NCI-H2171 treated with DMSO at 0.1 percent for 48 hours (cell line): ENCODE measurements at regions not wholly inside any gene's neighbourhood (a gene's known extent, or its start where the extent isn't known, plus 50 kb on each side); places are given as distances from the start of the nearest gene placed in this dataset.
"Not testable (repeated sequence)": the region's sequence is repeated elsewhere in the genome, so short reads cannot be mapped to it uniquely, and the experiment has no call there.

ENCODE experiments used
- DNase-seq: peaks from one replicate; lab custom pipeline; 2025; lab: John Stamatoyannopoulos, UW

DNA sequence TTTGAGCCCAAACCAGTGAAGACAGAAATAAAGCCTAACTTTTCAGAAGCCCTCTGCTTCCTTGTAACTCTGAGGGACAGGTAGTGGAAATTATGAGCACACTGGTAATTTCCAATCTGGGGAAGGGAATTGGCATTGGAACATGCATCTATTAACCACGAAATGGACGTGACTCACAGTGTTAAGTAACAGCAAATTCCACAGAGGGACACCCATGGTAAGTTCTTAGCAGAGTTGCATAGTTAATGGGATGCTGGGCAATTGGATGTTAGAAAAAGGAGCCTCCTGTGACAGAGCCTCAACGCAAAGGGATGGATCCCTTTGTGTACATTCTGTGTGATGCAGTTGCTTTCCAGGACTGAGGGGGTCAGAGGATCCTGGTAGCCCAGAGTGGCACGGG is 168.6 kb downstream of the SEMA6D start:
- no peak for DNase-seq

DNA sequence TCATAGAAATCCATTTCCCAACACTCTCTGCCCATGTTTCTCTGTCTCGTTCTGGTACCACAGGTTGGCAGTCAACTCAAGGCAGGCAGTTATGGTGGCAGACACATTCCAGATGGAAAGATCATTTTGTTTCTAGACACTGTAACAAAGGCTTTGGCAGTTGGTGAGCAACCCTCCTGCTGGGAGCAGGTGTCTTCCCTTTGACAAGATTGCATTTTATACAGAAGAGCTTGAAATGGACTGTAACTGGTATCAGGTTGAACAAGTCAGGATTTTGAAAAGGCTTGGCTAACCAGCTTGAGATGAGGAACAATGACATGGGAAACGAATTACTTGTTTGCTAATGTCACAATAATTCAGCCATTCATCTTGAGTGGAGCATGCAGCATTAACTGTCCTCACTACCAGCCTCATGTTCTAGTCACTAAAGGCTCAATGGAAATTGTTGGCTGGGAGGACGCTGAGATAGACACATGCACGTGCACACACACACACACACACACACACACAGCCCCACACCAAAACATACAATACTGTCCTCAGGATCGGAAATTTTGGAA is 170.0 kb downstream of the SEMA6D start:
- peak; percentile 84 for DNase-seq

DNA sequence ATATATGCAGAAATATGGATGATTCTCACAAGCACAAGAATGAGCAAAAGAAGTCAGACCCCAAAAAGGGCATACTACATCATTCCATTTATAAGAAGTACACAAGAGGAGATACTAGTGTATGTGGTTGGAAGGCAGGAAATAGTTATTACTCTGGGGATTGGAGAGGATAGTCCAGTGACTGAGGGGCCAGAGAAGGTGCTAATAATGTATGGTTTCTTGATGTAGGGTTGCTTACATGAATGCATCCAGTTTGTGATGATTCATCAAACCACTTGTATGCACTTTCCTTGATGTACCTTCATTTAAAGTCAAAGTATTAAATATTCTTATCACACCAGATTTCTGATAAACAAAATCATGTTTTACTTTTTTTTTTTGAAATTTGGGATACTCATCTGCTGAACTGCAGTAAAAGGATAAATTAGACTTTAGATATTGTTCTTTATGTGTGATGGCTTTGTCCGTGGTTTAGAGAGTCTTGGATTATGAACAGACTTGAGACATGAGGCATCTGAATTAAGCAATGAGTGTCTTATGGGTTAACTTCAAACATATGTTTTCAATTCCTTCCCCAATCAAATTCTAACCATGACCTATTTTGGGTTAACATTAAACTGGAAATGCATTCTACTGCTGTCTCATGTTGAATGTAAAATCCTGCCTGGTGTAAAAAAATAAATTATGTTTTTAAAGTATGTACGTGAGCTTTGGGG is 171.2 kb downstream of the SEMA6D start:
- no peak for DNase-seq

DNA sequence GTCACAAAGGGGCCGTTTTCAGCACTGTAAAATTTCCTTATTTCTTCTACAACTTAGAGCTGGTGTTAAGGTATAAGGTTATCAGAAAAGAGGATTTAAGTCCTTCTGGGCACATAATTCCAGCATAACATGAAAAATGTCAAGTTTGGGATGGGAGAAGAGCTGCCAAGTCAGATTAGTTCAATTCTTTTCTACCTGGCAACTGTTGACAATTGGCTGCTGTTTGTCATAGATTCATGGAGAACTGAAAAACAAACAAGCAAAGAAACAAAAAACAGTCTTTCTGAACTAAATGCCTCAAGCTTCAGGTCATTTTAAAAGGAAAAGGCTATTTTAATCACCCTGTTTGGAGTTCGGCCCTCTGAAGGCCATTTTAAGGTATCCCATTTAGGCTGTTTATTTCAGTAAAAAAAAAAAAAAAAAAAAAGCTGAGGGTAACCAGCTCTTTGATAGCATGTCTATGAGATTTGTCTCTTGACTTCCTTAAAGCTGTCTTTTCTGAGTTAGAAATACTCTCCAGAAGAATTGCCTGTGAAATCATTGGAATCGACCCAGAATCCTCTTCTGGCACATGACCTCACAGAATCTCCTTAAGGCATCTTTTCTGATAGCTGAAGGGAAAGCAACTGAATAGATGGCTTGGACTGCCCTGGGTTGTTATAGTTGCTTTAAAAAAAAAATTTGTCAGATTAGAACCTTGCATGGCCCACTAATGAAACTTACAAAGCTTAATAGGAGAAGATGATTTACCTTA is 173.3 kb downstream of the SEMA6D start:
- no peak for DNase-seq

GRCh38 chr15:47897525-47897924 is 180.2 kb downstream of the SEMA6D start:
- no peak for DNase-seq

GRCh38 chr15:47900751-47901150 is 183.4 kb downstream of the SEMA6D start:
- no peak for DNase-seq

DNA sequence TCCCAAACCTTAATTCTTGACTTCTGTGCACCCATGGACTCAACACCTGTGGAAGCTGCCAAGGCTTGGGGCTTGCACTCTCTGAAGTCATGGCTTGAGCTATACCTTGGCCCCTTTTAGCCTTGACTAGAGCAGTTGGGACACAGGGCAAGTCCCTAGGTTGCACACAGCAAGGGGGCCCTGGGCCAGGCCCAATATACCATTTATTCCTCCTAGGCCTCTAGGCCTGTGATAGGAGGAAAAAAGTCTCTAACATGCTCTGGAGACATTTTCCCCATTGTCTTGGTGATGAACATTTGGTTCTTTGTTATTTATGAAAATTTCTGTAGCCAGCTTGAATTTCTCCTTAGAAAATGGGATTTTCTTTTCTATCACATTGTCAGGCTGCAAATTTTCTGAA is 186.1 kb downstream of the SEMA6D start:
- DNase-seq: no peak

GRCh38 chr15:47908486-47908885 is 191.2 kb downstream of the SEMA6D start:
- DNase-seq: no peak

DNA sequence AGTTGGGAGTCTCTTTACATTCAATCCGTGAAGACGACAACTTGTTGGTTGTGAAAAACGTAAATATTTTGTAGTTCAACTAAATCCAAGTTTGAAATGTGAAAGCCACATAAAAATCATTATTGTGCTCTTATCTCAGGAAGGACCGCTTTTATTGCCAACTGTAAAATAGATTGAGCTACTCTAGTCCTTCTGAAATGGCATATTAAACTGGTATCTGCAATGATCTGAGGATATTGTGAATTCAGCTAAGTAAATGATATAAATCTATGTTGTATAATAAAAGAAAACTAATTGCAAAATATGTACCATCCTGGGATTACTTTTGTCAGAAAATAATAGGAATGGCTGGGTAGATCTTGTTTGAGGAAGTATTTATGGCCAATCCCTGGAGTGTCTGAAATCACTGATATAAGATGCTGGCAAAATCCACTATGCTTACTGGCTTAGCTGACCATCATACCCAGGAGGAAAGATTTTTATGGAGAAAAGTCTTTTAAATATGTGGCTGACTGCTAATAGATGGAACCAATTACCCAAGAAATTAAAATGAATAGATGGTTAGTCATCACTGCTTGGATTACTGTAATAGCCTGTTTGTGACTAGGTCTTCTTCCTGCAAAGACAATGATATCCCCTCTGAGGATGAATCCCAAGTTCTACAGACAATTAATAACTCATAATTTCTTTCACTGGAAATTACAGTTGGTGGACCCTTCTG is 191.8 kb downstream of the SEMA6D start:
- DNase-seq: no peak

GRCh38 chr15:47912910-47913309 is 195.6 kb downstream of the SEMA6D start:
- not testable (repeated sequence) for DNase-seq

DNA sequence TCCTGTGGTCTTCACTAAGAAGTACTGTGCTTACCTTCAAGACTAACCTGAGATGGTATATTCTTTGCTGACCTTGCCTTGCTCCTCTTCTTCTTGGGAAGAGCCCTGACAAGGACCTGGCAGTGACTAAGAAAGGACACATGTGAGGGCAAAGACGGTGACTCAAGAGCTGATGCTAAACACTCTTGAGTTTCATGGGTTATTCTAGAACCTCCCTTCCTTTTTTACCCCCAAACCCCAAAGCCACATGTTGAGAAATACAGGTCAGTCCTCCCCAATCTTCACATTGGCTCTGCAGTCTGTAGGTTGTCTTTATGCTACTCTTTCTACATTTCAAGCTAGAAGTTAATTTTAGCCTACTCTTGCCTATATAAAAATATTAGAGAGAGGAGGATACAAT is 200.6 kb downstream of the SEMA6D start:
- DNase-seq: no peak

- DNase-seq: no peak
Measured at GRCh38 chr15:47918877-47919276, 201.6 kb downstream of the SEMA6D start.

GRCh38 chr15:47924381-47924780 is 196.4 kb upstream of the SLC24A5 start:
- no peak for DNase-seq

- no peak for DNase-seq
Measured at GRCh38 chr15:47929138-47929803, 191.5 kb upstream of the SLC24A5 start.

DNA sequence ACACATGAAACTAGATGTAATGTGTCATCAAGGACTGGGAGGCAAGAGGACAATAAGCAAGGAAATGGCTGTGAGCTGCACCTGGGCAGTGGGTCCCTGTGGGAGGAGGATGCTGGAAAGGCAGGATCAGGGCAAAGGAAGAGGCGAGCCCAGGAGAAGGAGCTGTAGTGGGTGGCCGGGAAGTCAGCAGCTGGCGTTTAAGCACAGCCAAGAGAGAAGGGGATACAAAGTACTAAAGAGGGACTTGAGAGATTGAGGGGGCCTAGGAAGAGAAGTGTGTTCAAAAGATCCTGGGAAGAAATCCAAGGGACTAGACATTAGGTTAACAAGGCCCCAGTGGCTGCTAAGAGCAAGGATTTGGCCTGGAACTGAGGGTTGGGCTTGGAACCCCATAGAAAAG is 188.5 kb upstream of the SLC24A5 start:
- DNase-seq: no peak

DNA sequence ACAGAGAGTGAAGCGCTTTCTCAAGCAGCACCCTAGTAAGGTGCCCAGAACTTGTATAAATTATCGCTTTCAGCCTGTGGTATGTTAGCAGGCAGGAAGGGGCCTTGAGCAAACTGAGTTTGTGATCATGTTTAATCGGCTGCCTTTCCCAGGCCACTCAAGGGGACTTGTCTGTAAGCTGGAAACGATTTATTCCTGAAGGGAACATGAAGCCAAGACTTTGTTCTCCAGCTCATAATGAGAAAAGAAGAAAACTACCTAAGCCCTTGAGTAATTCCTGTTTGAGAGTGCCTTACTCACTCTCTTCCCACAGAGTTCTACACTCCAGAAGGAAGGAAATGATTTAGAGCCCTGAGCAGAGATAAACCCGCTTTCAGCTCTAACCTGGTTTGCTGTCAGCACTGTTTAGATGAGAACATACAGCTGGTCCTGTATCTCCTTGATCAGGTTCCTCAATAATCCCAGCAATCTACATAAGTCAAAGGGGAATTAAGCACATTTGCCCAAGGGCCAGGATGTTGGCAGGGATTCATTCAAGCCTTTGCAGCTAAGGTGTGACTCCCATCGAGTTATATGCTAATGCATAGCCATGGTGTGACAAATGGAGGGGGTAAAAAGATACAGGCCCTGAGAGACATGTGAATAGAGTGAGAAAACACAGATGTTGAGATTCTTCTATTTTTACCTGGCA is 187.7 kb upstream of the SLC24A5 start:
- DNase-seq: no peak

GRCh38 chr15:47933865-47934264 is 186.9 kb upstream of the SLC24A5 start:
- DNase-seq: no peak

DNA sequence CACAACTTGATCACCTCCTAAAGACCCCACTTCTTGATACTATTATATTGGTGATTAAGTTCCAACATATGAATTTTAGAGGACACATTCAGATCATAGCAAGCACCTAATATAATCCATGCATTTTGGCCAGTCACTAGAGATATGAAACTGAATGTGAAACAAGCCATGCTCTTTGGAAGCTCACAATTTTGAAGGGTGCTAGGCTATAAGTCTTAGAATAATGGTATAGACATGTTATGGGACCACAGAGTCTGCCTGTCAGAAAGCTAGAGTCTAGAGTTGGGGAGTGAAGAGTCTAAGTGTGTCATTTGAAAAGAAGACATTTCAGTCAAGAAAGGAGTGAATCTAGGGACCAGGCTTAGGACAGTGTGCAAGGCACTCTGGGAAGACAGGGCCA is 186.4 kb upstream of the SLC24A5 start:
- no peak for DNase-seq

- DNase-seq: no peak
Measured at GRCh38 chr15:47937834-47938233, 183.0 kb upstream of the SLC24A5 start.

- no peak for DNase-seq
Measured at GRCh38 chr15:47944637-47945288, 176.0 kb upstream of the SLC24A5 start.
